ENCODE measurements at regions not wholly inside any gene's neighbourhood (a gene's known extent, or its start where the extent isn't known, plus 50 kb on each side); places are given as distances from the start of the nearest gene placed in this dataset.

DNA sequence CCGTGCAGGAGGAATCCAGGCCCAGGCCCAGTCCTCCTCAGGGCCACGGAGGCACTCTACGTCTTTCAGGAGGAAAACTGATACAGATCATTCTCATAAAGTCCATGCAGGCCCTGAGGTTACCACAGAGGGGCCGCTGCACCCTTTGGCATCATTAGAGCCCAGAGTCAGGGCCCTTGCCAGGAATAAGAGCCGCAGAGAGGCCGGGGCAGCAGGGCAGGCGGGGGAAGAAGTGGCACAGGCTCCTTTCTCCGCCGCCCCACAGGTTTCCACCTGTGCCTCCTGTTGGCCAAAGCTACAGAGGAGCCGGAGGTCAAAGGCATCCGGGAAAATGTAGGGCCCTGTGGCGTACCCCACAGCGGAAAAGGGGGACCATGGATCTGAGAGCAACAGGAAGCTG lies 366.6 kb upstream of the SHH start:
- POLR2A ChIA-PET = no interaction called here
- no peaks in the 10 kb centered on the region for H3K4me1 Mint-ChIP-seq (ENCODE audit: low read depth, unreplicated experiment)
- Histone ChIP-seq H3K36me3 (ENCODE audit: control insufficient read depth, insufficient read depth, low read length) (no peaks in the 10 kb centered on the region), H3K4me1 (no peaks in the 10 kb centered on the region), H3K9me3 (no peaks in the 10 kb centered on the region; the same call in 1 of the 2 replicates), H3K4me3 (ENCODE audit: low read depth, low read length) (no peak overlapping the region), H3K27me3 (replicated peaks; ENCODE audit: control insufficient read depth, insufficient read depth, low read length) (no peaks in the 10 kb centered on the region; the same call in 1 of the 2 replicates)
- H3K9me3 Mint-ChIP-seq (ENCODE audit: unreplicated experiment) = no peaks in the 10 kb centered on the region
- no peaks in the 10 kb centered on the region for H3K27me3 Mint-ChIP-seq (ENCODE audit: insufficient read depth, unreplicated experiment)
- no peaks in the 10 kb centered on the region for H3K36me3 Mint-ChIP-seq (ENCODE audit: insufficient read depth, unreplicated experiment)
- CTCF ChIA-PET = no interaction called here
- no peak for DNase-seq
- H3K27ac Mint-ChIP-seq (ENCODE audit: unreplicated experiment) = no peak overlapping the region
- intact Hi-C loops (cut with micrococcal nuclease; ENCODE audit: unreplicated experiment) = no loop called here
- TF ChIP-seq, protein P1, sequence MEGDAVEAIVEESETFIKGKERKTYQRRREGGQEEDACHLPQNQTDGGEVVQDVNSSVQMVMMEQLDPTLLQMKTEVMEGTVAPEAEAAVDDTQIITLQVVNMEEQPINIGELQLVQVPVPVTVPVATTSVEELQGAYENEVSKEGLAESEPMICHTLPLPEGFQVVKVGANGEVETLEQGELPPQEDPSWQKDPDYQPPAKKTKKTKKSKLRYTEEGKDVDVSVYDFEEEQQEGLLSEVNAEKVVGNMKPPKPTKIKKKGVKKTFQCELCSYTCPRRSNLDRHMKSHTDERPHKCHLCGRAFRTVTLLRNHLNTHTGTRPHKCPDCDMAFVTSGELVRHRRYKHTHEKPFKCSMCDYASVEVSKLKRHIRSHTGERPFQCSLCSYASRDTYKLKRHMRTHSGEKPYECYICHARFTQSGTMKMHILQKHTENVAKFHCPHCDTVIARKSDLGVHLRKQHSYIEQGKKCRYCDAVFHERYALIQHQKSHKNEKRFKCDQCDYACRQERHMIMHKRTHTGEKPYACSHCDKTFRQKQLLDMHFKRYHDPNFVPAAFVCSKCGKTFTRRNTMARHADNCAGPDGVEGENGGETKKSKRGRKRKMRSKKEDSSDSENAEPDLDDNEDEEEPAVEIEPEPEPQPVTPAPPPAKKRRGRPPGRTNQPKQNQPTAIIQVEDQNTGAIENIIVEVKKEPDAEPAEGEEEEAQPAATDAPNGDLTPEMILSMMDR (IDR thresholded peaks at IDR 0.05; ENCODE audit: insufficient read depth in 1 of 2, low read depth in 1 of 2, low read length in 1 of 2, severe bottlenecking in 1 of 2, unreplicated experiment in 1 of 2) = no peak
- no peak overlapping the region for H3K4me3 Mint-ChIP-seq (ENCODE audit: unreplicated experiment)
- no TSS peak for BruUV-seq (replicated peaks)

DNA sequence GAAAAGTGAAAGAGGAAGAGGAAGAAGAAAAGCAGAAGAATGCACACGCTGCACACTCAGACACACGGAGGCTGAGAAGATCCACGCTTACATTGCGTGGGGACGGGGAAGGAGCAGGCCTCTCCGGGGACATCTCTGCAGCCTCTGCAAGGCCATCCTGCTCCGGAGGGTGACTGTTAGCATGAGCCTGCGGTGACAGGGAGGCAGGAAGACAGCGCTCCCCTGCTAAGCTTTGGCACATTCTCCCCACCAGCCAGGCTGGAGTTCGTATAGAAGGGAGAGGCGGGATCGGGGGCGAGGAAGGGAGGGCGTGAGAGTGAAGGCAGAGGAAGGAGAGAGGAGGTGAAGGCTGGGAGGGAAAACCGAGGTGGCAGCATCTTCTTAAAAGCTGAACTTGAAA lies 366.0 kb upstream of the SHH start:
- H3K4me3 ChIP-seq (ENCODE audit: low read depth, low read length) = no peak overlapping the region
- no peaks in the 10 kb centered on the region; the same call in 1 of the 2 replicates for H3K27me3 ChIP-seq (replicated peaks; ENCODE audit: control insufficient read depth, insufficient read depth, low read length)
- no TSS peak for BruUV-seq (replicated peaks)
- H3K36me3 ChIP-seq (ENCODE audit: control insufficient read depth, insufficient read depth, low read length) = no peaks in the 10 kb centered on the region
- intact Hi-C loops (cut with micrococcal nuclease; ENCODE audit: unreplicated experiment) = no loop called here
- Mint-ChIP-seq H3K27ac (ENCODE audit: unreplicated experiment) (no peak overlapping the region), H3K4me3 (ENCODE audit: unreplicated experiment) (no peak overlapping the region), H3K27me3 (ENCODE audit: insufficient read depth, unreplicated experiment) (no peaks in the 10 kb centered on the region), H3K9me3 (ENCODE audit: unreplicated experiment) (no peaks in the 10 kb centered on the region), H3K36me3 (ENCODE audit: insufficient read depth, unreplicated experiment) (no peaks in the 10 kb centered on the region), H3K4me1 (ENCODE audit: low read depth, unreplicated experiment) (no peaks in the 10 kb centered on the region)
- H3K9me3 ChIP-seq = no peaks in the 10 kb centered on the region; the same call in 1 of the 2 replicates
- DNase-seq = peak in 1 of 2 experiments; percentile 20
- POLR2A ChIA-PET = no interaction called here
- no peaks in the 10 kb centered on the region for H3K4me1 ChIP-seq
- CTCF ChIA-PET = no interaction called here
- TF ChIP-seq, protein P1 (IDR thresholded peaks at IDR 0.05; ENCODE audit: insufficient read depth in 1 of 2, low read depth in 1 of 2, low read length in 1 of 2, severe bottlenecking in 1 of 2, unreplicated experiment in 1 of 2) = no peak

DNA sequence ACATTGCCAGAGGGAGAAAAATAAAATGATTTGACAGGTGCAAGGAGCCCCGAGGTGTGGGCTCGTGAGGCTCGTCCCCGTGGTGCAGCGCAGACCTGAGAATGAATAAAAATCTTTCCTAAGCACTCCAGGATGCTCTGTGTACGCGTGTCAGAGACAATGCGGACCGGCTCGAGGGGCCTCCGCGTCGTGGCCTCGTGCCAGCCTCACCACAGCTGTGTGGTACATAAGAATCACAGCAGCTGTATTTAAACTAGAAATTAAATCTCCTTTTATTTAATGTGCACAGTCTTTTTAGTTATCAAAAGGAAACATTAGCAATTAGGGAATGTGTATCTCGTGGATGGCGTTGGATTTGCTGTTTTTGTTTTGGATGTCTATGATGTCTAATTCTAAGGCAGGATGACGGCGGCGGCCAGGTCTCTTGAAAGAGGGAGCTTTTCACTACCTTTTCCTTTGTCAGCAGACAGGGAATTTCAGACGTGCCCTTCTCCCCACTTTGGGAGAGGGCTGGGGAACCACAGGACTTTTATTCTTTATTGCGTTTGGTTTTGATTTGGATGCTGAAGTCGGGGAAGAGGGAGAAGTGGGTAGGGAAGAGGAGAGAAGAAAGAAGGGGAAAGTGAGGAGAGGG lies 365.3 kb upstream of the SHH start:
- TF ChIP-seq, protein P1 (IDR thresholded peaks at IDR 0.05; ENCODE audit: insufficient read depth in 1 of 2, low read depth in 1 of 2, low read length in 1 of 2, severe bottlenecking in 1 of 2, unreplicated experiment in 1 of 2) = no peak
- no peaks in the 10 kb centered on the region for H3K9me3 Mint-ChIP-seq (ENCODE audit: unreplicated experiment)
- CTCF ChIA-PET = no interaction called here
- H3K27ac Mint-ChIP-seq (ENCODE audit: unreplicated experiment) = no peak overlapping the region
- H3K27me3 Mint-ChIP-seq (ENCODE audit: insufficient read depth, unreplicated experiment) = no peaks in the 10 kb centered on the region
- H3K4me1 ChIP-seq = no peaks in the 10 kb centered on the region
- H3K36me3 Mint-ChIP-seq (ENCODE audit: insufficient read depth, unreplicated experiment) = no peaks in the 10 kb centered on the region
- no peaks in the 10 kb centered on the region for H3K4me1 Mint-ChIP-seq (ENCODE audit: low read depth, unreplicated experiment)
- POLR2A ChIA-PET = no interaction called here
- H3K9me3 ChIP-seq = no peaks in the 10 kb centered on the region
- no peak overlapping the region for H3K4me3 Mint-ChIP-seq (ENCODE audit: unreplicated experiment)
- BruUV-seq (replicated peaks) = no TSS peak
- no peaks in the 10 kb centered on the region; the same call in 1 of the 2 replicates for H3K27me3 ChIP-seq (replicated peaks; ENCODE audit: control insufficient read depth, insufficient read depth, low read length)
- peak in 1 of 2 experiments; percentile 12 for DNase-seq
- no peak overlapping the region for H3K4me3 ChIP-seq (ENCODE audit: low read depth, low read length)
- H3K36me3 ChIP-seq (ENCODE audit: control insufficient read depth, insufficient read depth, low read length) = no peaks in the 10 kb centered on the region
- intact Hi-C loops (cut with micrococcal nuclease; ENCODE audit: unreplicated experiment) = no loop called here
